ENCODE measurements at regions not wholly inside any gene's neighbourhood (a gene's known extent, or its start where the extent isn't known, plus 50 kb on each side); places are given as distances from the start of the nearest gene placed in this dataset.
A peak's percentile ranks its signal among the peaks of the same experiment; 100 is the strongest.
"Not testable (repeated sequence)": the region's sequence is repeated elsewhere in the genome, so short reads cannot be mapped to it uniquely, and the experiment has no call there.

- H3K4me1 Mint-ChIP-seq; intact Hi-C loops (cut with micrococcal nuclease); ATAC-seq; H3K27me3 Mint-ChIP-seq; CTCF ChIA-PET; H3K36me3 ChIP-seq (ENCODE audit: control insufficient read depth in 2 of 3, insufficient read depth in 3 of 3, low read length in 3 of 3); DNase-seq; H3K4me1 ChIP-seq (ENCODE audit: control insufficient read depth in 2 of 2, insufficient read depth in 2 of 2, low read length in 2 of 2); H3K4me3 ChIP-seq (ENCODE audit: low read length); H3K9me3 ChIP-seq (ENCODE audit: control insufficient read depth in 2 of 3, low read length in 3 of 3); H3K27ac ChIP-seq (ENCODE audit: low read depth, low read length); H3K4me3 Mint-ChIP-seq; H3K27me3 ChIP-seq (ENCODE audit: control insufficient read depth in 2 of 2, insufficient read depth in 2 of 2, low read length in 2 of 2); H3K9me3 Mint-ChIP-seq; H3K27ac Mint-ChIP-seq: not testable (repeated sequence)
- POLR2A ChIA-PET: interaction anchor here (0.6 kb wide), 1 partner anchor 26 kb away, joined by 3 read pairs; no protein-coding TSS in a partner anchor
- H3K36me3 Mint-ChIP-seq: peaks cover 0 to 12% (median 8%) of the 10 kb centered on the region in 5 donors
Measured at GRCh38 chr18:14215952-14216351, 83.7 kb upstream of the ZNF519 start.

DNA sequence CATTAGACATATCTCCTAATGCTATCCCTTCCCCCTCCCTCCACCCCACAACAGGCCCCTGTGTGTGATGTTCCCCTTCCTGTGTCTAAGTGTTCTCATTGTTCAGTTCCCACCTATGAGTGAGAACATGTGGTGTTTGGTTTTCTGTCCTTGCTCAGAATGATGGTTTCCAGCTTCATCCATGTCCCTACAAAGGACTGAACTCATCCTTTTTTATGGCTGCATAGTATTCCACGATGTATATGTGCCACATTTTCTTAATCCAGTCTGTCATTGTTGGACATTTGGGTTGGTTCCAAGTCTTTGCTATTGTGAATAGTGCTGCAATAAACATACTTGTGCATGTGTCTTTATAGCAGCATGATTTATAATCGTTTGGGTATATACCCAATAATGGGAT is 71.2 kb upstream of the ZNF519 start:
- H3K4me1 Mint-ChIP-seq; H3K27ac Mint-ChIP-seq; H3K9me3 Mint-ChIP-seq; H3K9me3 ChIP-seq (ENCODE audit: control insufficient read depth in 2 of 3, low read length in 3 of 3); CTCF ChIA-PET; H3K36me3 ChIP-seq (ENCODE audit: control insufficient read depth in 2 of 3, insufficient read depth in 3 of 3, low read length in 3 of 3); H3K27me3 ChIP-seq (ENCODE audit: control insufficient read depth in 2 of 2, insufficient read depth in 2 of 2, low read length in 2 of 2); H3K27ac ChIP-seq (ENCODE audit: low read depth, low read length); H3K4me3 ChIP-seq (ENCODE audit: low read length); H3K4me1 ChIP-seq (ENCODE audit: control insufficient read depth in 2 of 2, insufficient read depth in 2 of 2, low read length in 2 of 2); ATAC-seq; H3K27me3 Mint-ChIP-seq; DNase-seq; intact Hi-C loops (cut with micrococcal nuclease); H3K4me3 Mint-ChIP-seq: not testable (repeated sequence)
- POLR2A ChIA-PET: interaction anchor here (0.8 kb wide), 1 partner anchor 409 kb away, joined by 3 read pairs; no protein-coding TSS in a partner anchor
- H3K36me3 Mint-ChIP-seq: peaks cover 0 to 17% (median 6%) of the 10 kb centered on the region in 5 donors

GRCh38 chr18:14190776-14191442 is 58.7 kb upstream of the ZNF519 start:
- H3K9me3 ChIP-seq (ENCODE audit: control insufficient read depth in 2 of 3, low read length in 3 of 3); H3K27ac ChIP-seq (ENCODE audit: low read depth, low read length); H3K9me3 Mint-ChIP-seq; CTCF ChIA-PET; H3K4me3 ChIP-seq (ENCODE audit: low read length); H3K36me3 ChIP-seq (ENCODE audit: control insufficient read depth in 2 of 3, insufficient read depth in 3 of 3, low read length in 3 of 3); DNase-seq; ATAC-seq; H3K27me3 Mint-ChIP-seq; H3K27me3 ChIP-seq (ENCODE audit: control insufficient read depth in 2 of 2, insufficient read depth in 2 of 2, low read length in 2 of 2); H3K4me1 ChIP-seq (ENCODE audit: control insufficient read depth in 2 of 2, insufficient read depth in 2 of 2, low read length in 2 of 2); POLR2A ChIA-PET; intact Hi-C loops (cut with micrococcal nuclease); H3K36me3 Mint-ChIP-seq: not testable (repeated sequence)
- peak overlapping the region in 1 of 10 donors; percentile 21 for H3K4me3 Mint-ChIP-seq
- peaks cover 0 to 22% (median 0%) of the 10 kb centered on the region in 7 donors for H3K4me1 Mint-ChIP-seq
- H3K27ac Mint-ChIP-seq: peak overlapping the region in 2 of 9 donors; percentile 20 to 49

DNA sequence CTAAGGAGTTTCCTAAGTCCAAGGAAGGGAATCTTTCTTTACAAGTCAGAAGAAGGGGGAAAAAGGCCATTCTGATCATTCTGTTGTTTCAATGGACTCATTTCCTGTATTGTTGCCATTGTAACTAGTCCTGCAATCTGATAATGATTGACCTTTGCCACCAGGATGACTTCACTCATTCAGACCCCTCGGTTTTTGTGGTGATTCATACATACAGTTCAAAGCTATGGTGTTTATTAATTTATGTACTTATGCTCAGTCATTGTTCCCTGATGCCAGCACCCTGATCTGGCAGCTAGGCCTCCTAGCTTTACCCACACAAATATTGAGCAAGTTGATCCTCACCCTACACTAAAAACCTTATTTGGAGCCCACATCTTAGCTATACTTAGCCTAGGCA is 57.6 kb upstream of the ZNF519 start:
- no peaks in the 10 kb centered on the region for H3K9me3 ChIP-seq (ENCODE audit: control insufficient read depth in 2 of 3, low read length in 3 of 3)
- DNase-seq (no peak), ATAC-seq (no peak)
- Mint-ChIP-seq H3K27me3 (no peaks in the 10 kb centered on the region), H3K4me1 (peaks cover 0 to 22% (median 0%) of the 10 kb centered on the region in 7 donors), H3K4me3 (no peak overlapping the region), H3K27ac (peak overlapping the region in 1 of 9 donors; percentile 38), H3K9me3 (no peaks in the 10 kb centered on the region), H3K36me3 (peaks cover 0 to 3% (median 0%) of the 10 kb centered on the region in 5 donors)
- no peak overlapping the region for H3K27ac ChIP-seq (ENCODE audit: low read depth, low read length)
- no peaks in the 10 kb centered on the region for H3K36me3 ChIP-seq (ENCODE audit: control insufficient read depth in 2 of 3, insufficient read depth in 3 of 3, low read length in 3 of 3)
- H3K4me1 ChIP-seq (ENCODE audit: control insufficient read depth in 2 of 2, insufficient read depth in 2 of 2, low read length in 2 of 2): no peaks in the 10 kb centered on the region
- intact Hi-C loops (cut with micrococcal nuclease): no loop called here
- no peaks in the 10 kb centered on the region for H3K27me3 ChIP-seq (ENCODE audit: control insufficient read depth in 2 of 2, insufficient read depth in 2 of 2, low read length in 2 of 2)
- H3K4me3 ChIP-seq (ENCODE audit: low read length): no peak overlapping the region
- ChIA-PET CTCF (no interaction called here), POLR2A (interaction anchor here (0.6 kb wide), 1 partner anchor 26 kb away, joined by 3 read pairs; no protein-coding TSS in a partner anchor)

DNA sequence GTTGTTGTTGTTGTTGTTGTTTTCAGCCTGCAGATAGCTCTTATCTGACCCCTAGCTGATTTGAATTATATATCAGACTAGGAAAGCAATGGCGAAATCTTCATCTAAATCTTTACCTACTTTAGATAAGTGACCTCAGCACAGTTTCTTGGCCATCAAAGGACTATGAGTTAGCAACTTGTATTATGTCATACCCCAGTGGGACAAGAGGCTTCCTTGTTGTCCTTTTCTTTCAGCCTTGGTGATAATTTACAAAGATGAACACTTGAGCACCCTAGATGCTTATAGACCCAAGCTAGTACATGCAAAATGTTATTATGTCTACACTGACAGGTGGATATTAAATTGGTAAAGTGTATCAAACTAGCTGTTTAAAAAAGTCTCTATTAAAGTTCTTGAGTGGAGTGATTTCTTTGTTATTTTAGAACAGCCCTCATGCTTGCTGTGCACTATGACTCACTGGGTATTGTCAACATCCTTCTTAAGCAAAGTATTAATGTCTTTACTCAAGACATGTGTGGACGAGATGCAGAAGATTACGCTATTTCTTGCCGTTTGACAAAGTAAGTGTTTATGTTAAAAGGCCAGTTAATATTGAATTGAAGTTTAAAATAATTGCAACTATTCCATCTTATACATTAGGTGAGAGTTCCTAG is 56.6 kb upstream of the ZNF519 start:
- H3K9me3 Mint-ChIP-seq; H3K27me3 ChIP-seq (ENCODE audit: control insufficient read depth in 2 of 2, insufficient read depth in 2 of 2, low read length in 2 of 2); H3K4me3 ChIP-seq (ENCODE audit: low read length); H3K27ac Mint-ChIP-seq; H3K4me3 Mint-ChIP-seq; H3K9me3 ChIP-seq (ENCODE audit: control insufficient read depth in 2 of 3, low read length in 3 of 3); POLR2A ChIA-PET; CTCF ChIA-PET; H3K36me3 Mint-ChIP-seq; H3K36me3 ChIP-seq (ENCODE audit: control insufficient read depth in 2 of 3, insufficient read depth in 3 of 3, low read length in 3 of 3); intact Hi-C loops (cut with micrococcal nuclease); H3K4me1 ChIP-seq (ENCODE audit: control insufficient read depth in 2 of 2, insufficient read depth in 2 of 2, low read length in 2 of 2); H3K27me3 Mint-ChIP-seq; H3K27ac ChIP-seq (ENCODE audit: low read depth, low read length); ATAC-seq; DNase-seq: not testable (repeated sequence)
- peaks cover 0 to 22% (median 0%) of the 10 kb centered on the region in 7 donors for H3K4me1 Mint-ChIP-seq

Data from naive thymus-derived CD4-positive, alpha-beta T cell (primary cell).